A549 (cell line): ENCODE measurements at regions not wholly inside any gene's neighbourhood (a gene's known extent, or its start where the extent isn't known, plus 50 kb on each side); places are given as distances from the start of the nearest gene placed in this dataset.

Source experiments
- BHLHE40 ChIP-seq: IDR thresholded peaks from 2 replicates; pipeline ENCODE4 v1.6.1; 2012; ENCODE audit warnings: low read depth, low read length, inconsistent platforms
- CBX2 ChIP-seq: fragments of 200-600 bp; sonication (generic); IDR thresholded peaks from 2 replicates; pipeline ENCODE4 v1.6.1; 2016; ENCODE audit warnings: low read depth, mild to moderate bottlenecking, borderline replicate concordance
- CTCF ChIP-seq: fragments of >200 bp; sonication (Bioruptor Twin); formaldehyde crosslinking; IDR thresholded peaks from 3 replicates; pipeline ENCODE4 v1.5.1; 2016
- E2F6 ChIP-seq: IDR thresholded peaks from 2 replicates; pipeline ENCODE4 v1.6.1; 2012; ENCODE audit warnings: low read depth, borderline replicate concordance
- EHF ChIP-seq: fragments of 250-450 bp; sonication (Bioruptor Pico); IDR thresholded peaks from 2 replicates; pipeline ENCODE4 v1.5.0; 2020; ENCODE audit warnings: mild to moderate bottlenecking
- EP300 ChIP-seq, 2 experiments: fragments of >200 bp; sonication (Bioruptor Twin); formaldehyde crosslinking; IDR thresholded peaks; 2 replicates in 1 of 2; 3 replicates in 1 of 2; pipeline ENCODE4 v1.6.1; 2016 to 2017
- JUN ChIP-seq, 2 experiments: fragments of >200 bp; sonication (Bioruptor Twin); formaldehyde crosslinking; IDR thresholded peaks; 2 replicates in 1 of 2; 3 replicates in 1 of 2; pipeline ENCODE4 v1.6.1; 2016 to 2017
- KDM5A ChIP-seq: fragments of 200-600 bp; sonication (generic); IDR thresholded peaks from 2 replicates; pipeline ENCODE4 v1.6.1; 2016; ENCODE audit warnings: antibody characterized with exemption, mild to moderate bottlenecking
- MAFK ChIP-seq: fragments of 450-650 bp; IDR thresholded peaks from 2 replicates; pipeline ENCODE4 v1.6.1; 2014; ENCODE audit not compliant: partially characterized antibody
- POLR2A ChIP-seq: IDR thresholded peaks from 2 replicates; pipeline ENCODE4 v1.6.1; 2012; ENCODE audit warnings: mild to moderate bottlenecking, low read length
- RFX5 ChIP-seq: fragments of 450-650 bp; IDR thresholded peaks from 2 replicates; pipeline ENCODE4 v1.7.1; 2014; ENCODE audit warnings: antibody characterized with exemption, mild to moderate bottlenecking, moderate library complexity
- TF ChIP-seq, protein P1 (sequence below): IDR thresholded peaks from 2 replicates; pipeline ENCODE4 v1.6.1; 2012

GRCh38 chr18:22257022-22257543, 87.7 kb downstream of the GATA6 start:
- TF ChIP-seq JUN (IDR thresholded peaks at IDR 0.05) (no peak), KDM5A (no peak), BHLHE40 (no peak), MAFK (no peak), CTCF (no peak), E2F6 (no peak), POLR2A (no peak), CBX2 (no peak), RFX5 (no peak), EHF (CRISPR knock-in tag) (no peak), EP300 (IDR thresholded peaks at IDR 0.05) (no peak)
- TF ChIP-seq, protein P1, sequence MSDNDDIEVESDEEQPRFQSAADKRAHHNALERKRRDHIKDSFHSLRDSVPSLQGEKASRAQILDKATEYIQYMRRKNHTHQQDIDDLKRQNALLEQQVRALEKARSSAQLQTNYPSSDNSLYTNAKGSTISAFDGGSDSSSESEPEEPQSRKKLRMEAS, result no peak
